Heart right ventricle (tissue), 16 donors: ENCODE measurements at regions not wholly inside any gene's neighbourhood (a gene's known extent, or its start where the extent isn't known, plus 50 kb on each side); places are given as distances from the start of the nearest gene placed in this dataset.
"Not testable (repeated sequence)": the region's sequence is repeated elsewhere in the genome, so short reads cannot be mapped to it uniquely, and the experiment has no call there.

Source experiments
- ATAC-seq, 8 donors: fragments of 200-7000 bp; cut with Tn5 transposase; one replicate each; pipeline ENCODE4 v1.9.1; 2020; ENCODE audit warnings: mild to moderate bottlenecking in 8 of 8, moderate library complexity in 8 of 8, moderate number of reproducible peaks in 1 of 8
- DNase-seq, 2 donors: peaks; one replicate each; pipeline ENCODE4 v3.0.0-alpha.2; 2020
- H3K27ac ChIP-seq, 10 donors: fragments of 200-600 bp; sonication (generic) in 2 of 10; one replicate each; pipeline versions ENCODE4 v1.5.0 to v1.8.0; 2020 to 2022; ENCODE audit warnings: mild to moderate bottlenecking in 3 of 10
- H3K27me3 ChIP-seq, 7 donors: fragments of 200-600 bp; one replicate each; pipeline ENCODE4 v1.8.0; 2021 to 2022; ENCODE audit warnings: mild to moderate bottlenecking in 2 of 7
- H3K36me3 ChIP-seq, 9 donors: fragments of 200-600 bp; sonication (generic) in 1 of 9; one replicate each; pipeline versions ENCODE4 v1.5.0 to v1.8.0; 2020 to 2022; ENCODE audit warnings: mild to moderate bottlenecking in 2 of 9
- H3K4me1 ChIP-seq, 9 donors: fragments of 200-600 bp; sonication (generic) in 1 of 9; one replicate each; pipeline versions ENCODE4 v1.5.0 to v1.8.0; 2020 to 2022; ENCODE audit warnings: mild to moderate bottlenecking in 4 of 9
- H3K4me3 ChIP-seq, 10 donors: fragments of 200-600 bp; sonication (generic) in 2 of 10; one replicate each; pipeline versions ENCODE4 v1.5.0 to v1.8.0; 2020 to 2022; ENCODE audit warnings: mild to moderate bottlenecking in 7 of 10, moderate library complexity in 2 of 10
- H3K9me3 ChIP-seq, 11 donors: fragments of 200-600 bp in 10 of 11; sonication (generic) in 2 of 11; one replicate each; pipeline versions ENCODE4 v1.5.0 to v1.8.0; 2013 to 2022; ENCODE audit warnings: mild to moderate bottlenecking in 2 of 11, control low read depth in 1 of 11, moderate library complexity in 1 of 11
- CTCF ChIP-seq, 9 donors: fragments of 200-600 bp; sonication (generic) in 2 of 9; IDR thresholded peaks; one replicate each; pipeline versions ENCODE4 v1.5.0 to v1.8.0; 2021 to 2022; ENCODE audit warnings: antibody characterized with exemption in 9 of 9, mild to moderate bottlenecking in 5 of 9, moderate library complexity in 1 of 9
- WGBS, 2 donors: extraction: QIAGEN DNeasy Blood & Tissue Kit; methylation state at CpG; one replicate each; pipeline ENCODE4 v1.1.7; 2013; ENCODE audit warnings: inconsistent platforms in 1 of 2; 5-methylcytosine and 5-hydroxymethylcytosine counted together
- intact Hi-C, 10 donors: fragments of 100-400 bp; cut with DNase I; formaldehyde crosslinking; loops; one replicate each; pipeline versions ENCODE4 v1.11.1 to v1.14.2; 2022
- donor health status: Arrhythmogenic right ventricular cardiomyopathy.
- donor health status: ischemic (EF 13 %, LVEDD 7.1; RV severe dilation, severe dysfunction).
- donor health status: healthy with polysubstance abuse.
- donor health status: DM: no; HTN: yes; CAD: no.
- donor health status: DM: no; HTN: no; CAD: no.
- donor health status: ischemic (EF 25% LVEDD 6.9; RV normal size, moderate dysfunction).
- donor health status: ischemic (EF 25% LVEDD 5.7; RV mildly dilated, moderate dysfunction).
- donor health status: healthy.
- donor health status: DM: yes; HTN: yes; CAD: no.
- donor health status: Ischemic cardiomyopathy.
- donor health status: ischemic (EF 35%, LVEDD 5.7; RV mildly dilated, moderate dysfunction).
- donor health status: nonischemic (EF 11% LVEDD 7.7; RV severe dilation, severe dysfunction).
- donor health status: DM: yes; HTN: yes; CAD: no.
- donor health status: PGD.
- donor health status: ischemic (EF 29% LVEDD 5.4; RV normal size, mild dysfunction).
- donor health status: nonischemic (EF 23%, LVEDD 6.1; RV moderate dilation, normal function).

DNA sequence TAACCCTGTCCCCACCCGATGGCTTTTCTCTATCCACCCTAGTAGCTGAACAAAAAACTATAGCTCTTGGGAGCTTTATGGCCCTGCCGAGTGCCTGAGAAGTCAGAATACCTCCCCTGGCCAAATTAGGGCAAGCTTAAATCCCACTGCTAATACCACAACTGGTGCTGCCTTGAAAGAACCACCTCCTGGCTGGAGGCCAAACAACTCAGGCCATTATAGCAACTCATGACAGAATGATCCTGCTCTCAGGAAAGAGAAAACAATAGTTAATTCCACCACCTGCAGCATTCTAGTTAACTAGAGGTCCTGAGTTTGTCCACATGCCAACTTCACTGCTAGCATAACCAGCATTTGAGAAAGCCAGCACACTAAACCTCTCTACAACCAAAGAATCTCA is 123.2 kb downstream of the RTP4 start:
- no peak for DNase-seq
- no peak overlapping the region for H3K4me3 ChIP-seq
- H3K27me3 ChIP-seq, result peaks cover 0 to 8% (median 0%) of the 10 kb centered on the region in 7 donors
- 77 to 80% methylated on average over 2 of the region's 2 CpGs for WGBS, 2 donors
- intact Hi-C loops, result no loop called here
- H3K36me3 ChIP-seq, result no peaks in the 10 kb centered on the region
- H3K27ac ChIP-seq, result no peak overlapping the region
- TF ChIP-seq CTCF (IDR thresholded peaks at IDR 0.05), result no peak
- no peak for ATAC-seq
- peaks cover 0 to 47% (median 0%) of the 10 kb centered on the region in 11 donors for H3K9me3 ChIP-seq
- H3K4me1 ChIP-seq, result no peaks in the 10 kb centered on the region

GRCh38 chr3:187490366-187490765 is 122.2 kb downstream of the RTP4 start:
- WGBS, 2 donors, result 62 to 75% methylated on average over 1 of the region's 1 CpG
- no peak for TF ChIP-seq CTCF (IDR thresholded peaks at IDR 0.05)
- intact Hi-C loops, result no loop called here
- Histone ChIP-seq H3K4me3 (no peak overlapping the region), H3K27me3 (peaks cover 0 to 8% (median 0%) of the 10 kb centered on the region in 7 donors), H3K4me1 (peaks cover 0 to under 1% (median 0%) of the 10 kb centered on the region in 9 donors), H3K36me3 (no peaks in the 10 kb centered on the region), H3K9me3 (peaks cover 0 to 43% (median 0%) of the 10 kb centered on the region in 11 donors), H3K27ac (no peak overlapping the region)
- no peak for ATAC-seq
- no peak for DNase-seq

DNA sequence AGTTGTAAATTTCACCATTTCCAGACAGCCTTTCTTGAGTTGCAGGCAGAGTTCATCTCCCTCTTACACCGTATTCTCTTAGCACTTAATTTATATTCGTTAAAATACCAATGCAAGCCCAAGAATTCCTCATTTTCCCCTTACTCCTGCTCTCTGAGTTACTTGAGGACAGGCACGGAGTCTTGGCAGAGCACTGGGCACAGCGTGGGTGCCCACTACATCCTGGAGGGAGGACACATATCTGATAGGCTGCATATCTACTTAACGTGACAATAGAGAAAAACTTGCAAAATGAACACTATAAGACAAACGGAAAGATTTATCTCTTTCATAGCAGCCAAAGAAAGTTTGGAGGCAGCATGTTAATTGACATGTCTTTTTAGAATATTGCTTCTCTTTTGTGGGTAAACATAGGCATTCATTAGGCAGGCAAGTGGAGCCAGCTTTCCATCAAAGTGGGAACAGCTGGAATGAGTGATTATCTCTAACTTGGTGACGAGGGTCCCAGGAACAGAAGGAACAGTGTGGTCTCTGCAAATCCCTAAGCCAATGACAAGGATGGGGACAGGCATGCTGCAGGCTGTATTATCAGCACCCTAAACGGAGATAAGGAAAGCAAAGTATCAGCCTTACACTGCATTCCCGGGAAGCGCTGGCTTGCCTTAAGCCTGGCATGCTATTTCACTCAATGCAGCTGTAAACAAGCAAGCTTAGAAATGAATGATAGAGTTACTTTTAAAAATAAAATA is 116.5 kb downstream of the RTP4 start:
- peaks cover 0 to 17% (median 0%) of the 10 kb centered on the region in 11 donors for H3K9me3 ChIP-seq
- ATAC-seq, result no peak
- WGBS, 2 donors, result 24 to 27% methylated on average over 10 of the region's 10 CpGs

GRCh38 chr3:187481426-187481825 is 113.2 kb downstream of the RTP4 start:
- Histone ChIP-seq H3K4me1 (peaks cover 0 to 9% (median 0%) of the 10 kb centered on the region in 9 donors), H3K27me3 (peaks cover 0 to 15% (median 0%) of the 10 kb centered on the region in 7 donors), H3K4me3 (no peak overlapping the region), H3K27ac (no peak overlapping the region), H3K36me3 (no peaks in the 10 kb centered on the region), H3K9me3 (no peaks in the 10 kb centered on the region)
- TF ChIP-seq CTCF (IDR thresholded peaks at IDR 0.05), result no peak
- 63 to 73% methylated on average over 3 of the region's 3 CpGs for WGBS, 2 donors
- DNase-seq, result no peak
- no peak for ATAC-seq
- intact Hi-C loops, result no loop called here

More for the DNA sequence above, 116.5 kb downstream of the RTP4 start:
- peaks cover 0 to 9% (median 0%) of the 10 kb centered on the region in 9 donors for H3K4me1 ChIP-seq
- no peak overlapping the region for H3K4me3 ChIP-seq
- no peaks in the 10 kb centered on the region for H3K36me3 ChIP-seq
- H3K27ac ChIP-seq, result no peak overlapping the region
- no peak for TF ChIP-seq CTCF (IDR thresholded peaks at IDR 0.05)
- intact Hi-C loops, result no loop called here
- peaks cover 0 to 15% (median 0%) of the 10 kb centered on the region in 7 donors for H3K27me3 ChIP-seq
- DNase-seq, result no peak

DNA sequence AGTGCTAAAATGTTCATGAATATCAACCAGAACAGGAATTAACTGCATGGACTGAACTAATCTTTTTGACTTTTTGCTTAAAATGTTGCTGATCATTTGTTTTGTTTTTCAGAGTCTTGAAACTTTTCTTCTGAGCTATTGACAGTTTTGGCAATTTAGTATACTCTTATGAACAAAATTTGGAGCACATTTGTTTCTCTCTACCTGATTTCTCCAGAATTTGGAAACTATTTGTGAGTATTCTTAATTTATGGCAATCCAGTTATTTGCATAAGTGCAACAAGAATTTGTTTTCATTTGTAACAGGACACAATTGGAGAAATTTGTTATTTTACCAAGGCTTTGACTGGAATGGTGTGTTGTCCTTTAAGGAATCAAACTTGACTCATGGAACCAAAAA is 107.4 kb downstream of the RTP4 start:
- intact Hi-C loops, H3K4me1 ChIP-seq, DNase-seq, H3K36me3 ChIP-seq, H3K27me3 ChIP-seq, ATAC-seq, H3K27ac ChIP-seq, H3K4me3 ChIP-seq: not testable (repeated sequence)
- H3K9me3 ChIP-seq, result peaks cover 0 to 42% (median 14%) of the 10 kb centered on the region in 11 donors
